GM19043 (cell line): ENCODE measurements at regions not wholly inside any gene's neighbourhood (a gene's known extent, or its start where the extent isn't known, plus 50 kb on each side); places are given as distances from the start of the nearest gene placed in this dataset.

Experiments used
- ATAC-seq: cut with Tn5 transposase; IDR thresholded peaks from one replicate; pipeline ENCODE4 v1.9.1; 2021; ENCODE audit warnings: low read depth; ENCODE audit not compliant: unreplicated experiment

DNA sequence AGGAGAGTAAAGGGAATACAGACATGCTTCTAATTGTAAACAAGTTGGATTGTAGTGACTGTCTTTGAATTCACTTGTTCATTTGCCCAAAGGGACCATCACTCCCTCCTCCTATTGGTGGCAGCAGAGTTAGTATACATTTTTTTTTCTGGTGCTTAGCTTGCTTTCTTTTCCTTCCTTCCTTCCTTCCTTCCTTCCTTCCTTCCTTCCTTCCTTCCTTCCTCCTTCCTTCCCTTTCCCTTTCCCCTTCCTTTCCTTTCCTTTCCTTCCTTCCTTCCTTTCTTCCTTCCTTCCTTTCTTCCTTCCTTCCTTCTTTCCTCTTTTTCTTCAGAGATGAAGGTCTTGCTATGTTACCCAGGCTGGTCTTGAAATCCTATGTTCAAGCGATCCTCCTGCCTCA, 94.8 kb upstream of the ATP6AP2 start:
- ATAC-seq: no peak

DNA sequence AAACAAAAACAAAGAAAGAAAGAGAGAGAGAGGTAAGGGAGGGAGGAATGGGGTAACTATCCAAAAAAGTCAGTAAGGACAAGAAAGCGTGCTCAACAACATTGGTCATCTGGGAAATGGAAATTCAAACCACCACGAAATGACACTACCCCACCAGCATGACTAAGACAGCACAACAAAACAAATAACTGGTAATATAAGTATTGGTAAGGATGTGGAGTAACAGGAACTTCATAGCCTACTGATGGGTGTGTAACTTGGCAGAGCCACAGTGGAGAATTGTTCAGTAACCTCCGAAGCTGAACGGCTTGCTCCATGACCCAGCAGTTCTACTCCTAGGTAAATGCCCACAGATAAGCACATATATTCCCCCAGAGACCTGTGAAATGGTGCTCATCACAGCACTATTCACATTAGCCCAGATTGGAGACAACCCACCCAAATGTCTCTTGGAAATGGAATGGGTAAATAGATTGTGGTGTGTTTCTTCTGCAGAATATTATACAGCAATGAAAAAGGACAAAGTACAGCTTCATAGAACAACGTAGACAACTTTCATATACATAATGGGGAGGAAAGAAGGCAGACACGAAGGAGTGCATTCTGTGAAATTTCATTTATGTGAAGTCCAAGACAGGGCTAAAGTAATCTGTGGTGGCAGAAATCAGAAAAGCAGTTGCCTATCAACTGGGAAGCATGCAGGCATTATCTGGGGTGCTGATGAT, 95.5 kb upstream of the ATP6AP2 start:
- no peak for ATAC-seq

DNA sequence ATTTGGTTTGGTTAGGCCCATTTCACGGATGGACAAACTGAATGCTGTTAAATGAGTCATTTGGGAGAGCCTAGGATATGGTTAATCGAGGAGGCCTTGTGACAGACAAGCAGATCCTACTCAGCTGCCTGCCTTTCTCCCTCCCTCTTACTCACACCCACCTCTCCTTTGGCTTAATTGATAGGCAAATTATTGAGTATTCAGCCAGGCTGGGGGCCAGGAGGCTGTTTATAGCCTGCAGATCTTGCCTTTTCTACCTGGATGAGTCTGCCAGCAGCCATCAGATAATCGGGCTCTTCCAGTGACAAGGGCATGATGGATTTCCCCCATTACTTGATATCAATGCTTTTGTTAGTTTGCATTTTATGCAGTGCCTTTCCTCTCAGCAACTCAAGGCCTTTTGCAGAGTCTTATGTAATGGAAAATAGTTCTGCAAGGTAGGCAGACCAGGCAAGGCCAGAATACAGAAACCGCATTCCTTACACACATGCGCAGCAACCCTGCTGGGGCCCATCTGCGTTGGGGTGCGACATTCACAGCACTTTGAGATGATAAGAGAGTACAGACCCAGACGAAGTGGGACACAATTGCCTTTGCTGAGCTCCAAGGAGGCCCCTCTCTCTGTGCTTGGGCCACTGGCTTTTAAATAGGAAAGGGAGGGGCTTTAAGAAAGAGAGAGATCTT, 96.2 kb upstream of the ATP6AP2 start:
- no peak for ATAC-seq

DNA sequence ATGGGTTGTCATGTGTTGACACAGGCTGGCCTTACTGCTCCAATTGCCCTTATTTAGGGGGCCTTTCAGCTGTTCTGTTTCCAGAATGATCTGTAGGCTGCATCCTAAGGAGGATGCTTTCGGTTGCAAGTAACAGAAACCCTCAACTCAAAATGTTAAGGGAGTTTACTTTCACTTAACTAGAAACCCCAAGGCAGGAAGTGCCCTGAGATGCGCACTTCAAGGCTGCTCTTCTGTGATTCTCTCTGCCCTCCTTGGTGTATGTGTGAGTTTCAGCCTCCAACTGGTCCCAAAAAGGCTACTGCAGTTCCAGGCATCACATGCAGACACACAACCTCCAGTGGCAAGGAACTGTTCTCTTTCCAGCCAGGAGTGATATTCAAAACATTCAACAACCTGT, 97.3 kb upstream of the ATP6AP2 start:
- ATAC-seq: no peak

DNA sequence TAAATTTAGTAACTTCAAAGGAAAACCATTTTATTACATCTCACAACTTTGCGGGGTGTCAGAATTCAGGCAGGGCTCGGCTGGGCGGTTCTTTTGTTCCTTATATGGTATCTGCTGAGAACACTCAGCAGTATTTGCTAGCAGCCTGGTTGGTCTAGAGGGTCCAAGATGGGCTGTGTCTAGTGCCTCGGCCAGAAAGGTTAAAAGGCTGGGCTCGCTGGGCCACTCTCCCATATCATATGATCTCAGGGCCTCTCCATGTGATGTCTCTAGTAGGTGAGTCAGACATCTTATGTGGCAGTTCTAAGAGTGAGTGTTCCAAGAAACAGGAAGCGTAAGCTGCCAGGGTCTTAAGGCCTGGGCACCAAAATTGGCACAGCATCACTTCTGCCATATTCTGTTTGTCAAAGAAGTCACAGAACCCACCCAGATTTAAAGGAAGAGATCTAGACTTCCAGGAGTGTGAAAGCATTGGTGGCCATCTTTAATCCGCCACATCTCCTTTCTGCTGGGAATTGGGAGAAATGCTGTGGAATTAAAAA, 100.9 kb upstream of the ATP6AP2 start:
- no peak for ATAC-seq

DNA sequence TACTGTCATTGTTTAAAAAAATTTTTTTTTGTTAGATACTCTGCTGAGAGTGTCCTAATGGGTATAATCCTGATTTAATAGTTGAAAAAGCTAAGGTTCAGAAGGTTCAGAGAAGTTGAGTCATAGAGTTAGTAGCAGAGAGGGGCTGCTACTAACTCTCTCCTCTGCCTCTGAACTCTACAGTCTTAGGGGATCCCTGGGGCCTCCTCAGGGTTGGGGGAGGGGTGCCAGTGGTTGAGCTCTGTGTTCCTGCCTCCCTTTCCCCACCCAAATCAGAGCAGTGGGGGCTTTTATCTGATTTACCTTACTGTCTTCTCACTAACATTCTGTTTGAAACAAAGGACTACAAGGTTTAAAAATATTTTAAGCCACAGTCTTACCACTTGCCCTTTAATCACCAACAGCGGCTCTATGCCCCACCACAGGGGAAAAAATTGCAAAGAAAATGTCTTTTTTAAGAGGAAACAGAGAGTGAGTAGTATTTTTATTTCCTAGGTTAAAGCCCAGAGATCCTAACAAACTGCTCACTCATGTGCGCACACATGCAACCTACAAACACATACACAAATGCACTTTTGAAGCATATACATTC, 102.2 kb upstream of the ATP6AP2 start:
- ATAC-seq: no peak

DNA sequence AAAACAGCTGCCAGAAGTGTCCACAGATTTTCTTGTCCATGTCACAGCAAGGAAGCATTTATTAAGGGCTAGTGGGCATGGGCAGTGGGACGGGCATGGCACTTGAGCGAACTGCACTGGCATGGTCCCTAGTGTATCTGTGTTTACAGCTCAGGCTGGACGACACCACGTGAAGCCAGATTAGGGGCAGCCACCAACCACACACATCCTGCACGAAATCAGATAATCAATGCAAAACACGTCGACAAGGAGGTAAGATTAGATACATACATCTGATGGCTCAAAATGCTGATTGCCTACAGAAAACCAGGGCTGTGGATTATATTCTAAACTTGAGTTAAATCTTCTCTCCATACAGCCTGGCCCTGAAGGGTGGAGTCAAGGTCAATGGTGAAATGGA, 103.8 kb upstream of the ATP6AP2 start:
- ATAC-seq: no peak

DNA sequence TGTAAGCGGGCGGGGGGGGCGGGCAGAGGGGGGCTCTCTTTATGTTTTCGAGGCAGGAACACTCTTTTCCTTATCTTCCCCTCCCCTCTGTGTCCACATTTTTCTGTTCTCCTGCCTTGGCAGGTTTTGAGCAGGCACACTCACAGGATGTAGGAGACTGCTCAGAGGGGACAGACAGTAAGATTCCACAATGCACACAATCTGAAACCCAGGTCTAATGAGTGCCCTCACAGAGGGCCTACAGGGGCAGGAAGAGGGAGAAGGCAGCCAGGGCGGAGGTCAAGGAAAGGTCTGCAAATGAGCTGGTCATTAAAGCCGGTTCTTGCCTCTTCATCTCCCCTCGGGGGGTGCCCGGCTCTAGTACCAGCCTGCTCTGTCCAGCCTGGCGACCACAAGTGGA, 106.1 kb upstream of the ATP6AP2 start:
- ATAC-seq: no peak

DNA sequence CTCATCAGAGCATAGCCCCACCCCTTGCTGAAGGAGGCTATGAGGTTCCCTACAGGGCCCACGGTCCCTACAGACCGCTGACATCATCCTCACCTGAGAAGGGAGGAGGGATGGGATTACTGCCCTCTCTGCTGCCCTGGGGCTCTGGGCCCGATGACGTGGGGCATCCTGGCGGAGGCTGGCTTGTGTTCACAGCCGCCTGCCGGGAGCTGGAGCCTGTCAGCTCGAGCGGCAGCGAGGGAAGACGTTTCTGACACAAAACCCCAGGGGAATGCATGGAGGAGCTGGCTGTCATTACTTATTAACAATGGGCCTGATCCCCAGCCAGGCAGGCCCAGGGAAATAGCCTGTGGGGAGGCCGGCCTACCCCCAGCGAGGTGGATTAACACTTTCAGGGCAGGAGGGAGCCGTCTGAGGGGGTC, 106.6 kb upstream of the ATP6AP2 start:
- ATAC-seq: no peak

DNA sequence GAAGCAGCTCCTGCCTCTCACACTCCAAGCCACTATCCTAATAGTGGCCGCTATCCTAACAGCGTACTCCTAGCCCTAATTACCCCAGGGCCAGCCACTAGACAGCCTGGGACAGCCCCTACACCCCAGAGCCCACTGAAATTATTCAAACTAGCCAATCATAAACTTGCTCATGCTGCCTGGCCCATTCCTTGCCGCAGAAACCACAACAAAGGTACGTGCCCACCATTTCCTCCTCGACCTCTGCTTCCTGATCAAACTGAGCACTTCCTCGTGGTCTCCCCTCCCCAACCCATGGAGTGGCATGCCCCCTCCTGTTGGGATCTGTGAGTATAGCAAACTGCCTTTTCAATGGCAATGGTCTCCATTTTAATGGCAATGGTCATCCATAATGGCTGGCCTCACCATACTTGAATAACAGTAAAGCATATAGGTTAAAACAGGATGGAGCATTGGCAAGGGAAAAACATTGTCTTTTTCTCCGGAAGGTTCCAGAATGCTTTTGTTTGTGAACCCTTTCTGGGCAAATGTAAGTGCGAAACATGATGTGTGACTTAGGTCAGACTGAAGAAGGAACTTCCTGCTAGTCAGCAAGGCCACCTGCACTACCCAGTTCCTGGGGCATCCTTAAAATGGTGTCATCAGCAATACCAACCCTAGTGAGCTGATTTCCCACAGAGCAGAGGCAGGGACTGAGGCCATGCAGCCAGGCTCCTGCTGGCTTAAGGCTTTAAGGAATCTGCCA, 107.1 kb upstream of the ATP6AP2 start:
- no peak for ATAC-seq

DNA sequence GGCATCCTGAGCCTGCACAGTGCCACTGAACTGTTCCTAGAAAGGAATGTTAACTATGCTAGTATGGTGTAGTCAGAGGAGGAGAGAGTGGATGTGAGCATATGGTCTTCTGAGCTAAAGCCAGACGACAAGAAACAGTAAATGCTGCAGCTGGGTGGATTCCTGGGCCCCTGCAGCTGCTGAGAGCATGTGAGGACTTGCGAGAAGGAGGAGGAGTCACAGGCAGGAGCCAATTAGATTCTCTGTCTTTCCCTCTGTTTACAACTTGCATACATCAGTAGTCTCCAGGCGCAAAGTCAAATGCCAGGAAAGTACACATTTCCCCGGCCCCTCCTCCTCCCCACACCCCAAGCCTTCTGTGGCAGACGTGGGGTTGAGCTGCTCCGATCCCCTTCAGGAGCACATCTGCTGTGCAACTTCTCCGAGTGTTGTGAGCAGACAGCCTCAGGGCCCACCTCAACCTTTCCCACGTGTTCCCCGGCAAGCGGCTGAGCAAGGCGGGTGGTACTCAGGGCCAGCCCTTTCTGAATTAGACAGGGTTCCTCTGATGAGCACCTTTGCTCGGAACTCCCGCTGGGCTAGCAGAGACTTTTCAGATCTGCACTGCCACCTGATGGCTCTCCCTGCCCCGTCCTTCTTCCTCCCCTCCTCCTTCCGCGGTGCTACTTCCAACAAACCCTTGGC, 108.7 kb upstream of the ATP6AP2 start:
- no peak for ATAC-seq

DNA sequence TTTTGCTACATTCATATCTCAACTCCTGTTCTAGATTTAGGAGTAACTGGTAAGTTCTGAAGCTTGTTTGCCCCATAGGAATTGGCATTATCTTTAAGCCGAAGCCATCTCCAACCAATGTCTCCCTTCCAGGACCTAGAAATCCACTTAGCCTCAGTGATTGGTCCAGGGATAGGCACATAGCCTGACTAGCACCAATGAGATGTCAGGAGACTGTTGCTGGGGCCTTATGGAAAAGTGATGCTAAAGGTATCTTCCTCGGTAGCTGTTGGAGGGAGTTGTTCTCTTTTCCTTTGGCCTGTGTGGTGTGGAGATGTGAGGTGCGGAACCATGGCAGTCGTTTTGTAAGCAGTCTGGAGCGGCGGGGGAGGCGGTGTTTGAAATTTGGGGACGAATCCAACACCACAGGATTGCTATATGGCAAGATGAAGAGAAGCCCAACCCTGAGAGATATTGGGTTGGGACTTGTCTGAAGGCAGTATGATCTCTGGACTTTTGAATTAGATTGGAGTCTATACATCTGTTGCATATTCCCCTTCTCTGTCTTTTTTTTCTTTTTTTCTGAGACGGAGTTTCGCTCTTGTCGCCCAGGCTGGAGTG, 109.8 kb upstream of the ATP6AP2 start:
- no peak for ATAC-seq

DNA sequence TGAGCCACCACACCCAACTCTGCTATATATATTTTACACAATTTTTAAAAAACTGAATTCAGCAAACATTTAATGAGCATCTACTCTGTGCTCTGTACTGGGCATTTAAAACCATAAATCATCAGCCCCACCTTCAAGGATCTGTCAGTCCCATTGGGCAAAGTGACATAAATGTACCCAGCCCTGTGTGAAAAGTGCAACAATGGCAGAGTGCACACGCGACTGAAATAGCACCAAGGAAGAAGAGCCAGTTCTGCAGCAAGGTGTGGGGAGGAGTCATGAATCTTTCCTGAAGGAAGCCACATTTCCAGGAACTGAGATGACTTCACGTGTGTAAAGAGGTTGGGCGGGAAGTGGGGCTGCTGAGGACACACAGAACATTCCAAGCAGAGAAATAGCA, 111.5 kb upstream of the ATP6AP2 start:
- ATAC-seq: no peak

DNA sequence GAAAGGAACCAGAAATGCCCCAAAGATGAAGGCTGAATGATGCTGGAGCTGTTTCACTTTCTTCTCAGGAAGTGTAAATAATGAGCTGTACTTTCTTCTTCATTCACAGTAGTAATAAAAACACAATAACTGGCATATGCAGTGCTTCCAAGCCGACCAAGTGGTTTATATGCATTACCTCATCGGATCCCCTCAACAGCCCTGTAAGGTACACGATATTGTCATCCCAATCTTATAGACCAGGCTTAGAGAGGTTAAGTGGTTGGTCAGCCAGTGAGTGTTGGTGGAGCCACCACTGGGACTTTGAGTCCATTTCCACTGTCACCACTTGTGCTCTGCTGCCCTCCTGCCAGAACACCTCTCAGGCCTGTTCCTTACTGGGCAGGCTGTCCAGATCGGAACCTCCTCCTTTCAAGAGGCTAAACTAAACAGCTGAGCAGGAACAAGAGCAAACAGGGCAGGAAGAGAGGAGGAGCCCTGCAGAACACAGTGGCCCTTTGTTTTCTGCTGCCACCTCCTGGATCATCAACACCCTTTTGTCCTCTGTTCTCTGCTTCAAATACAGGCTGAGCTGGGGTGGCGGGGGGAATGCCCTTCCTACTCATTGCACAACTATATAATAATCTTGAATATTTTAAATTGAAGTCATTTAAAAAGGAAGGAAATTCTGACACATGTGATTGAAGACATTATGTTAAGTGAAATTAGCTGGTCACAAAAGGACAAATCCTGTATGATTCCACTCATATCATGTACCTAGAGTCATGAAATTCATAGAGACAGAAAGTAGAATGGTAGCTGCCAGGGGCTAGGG, 112.5 kb upstream of the ATP6AP2 start:
- ATAC-seq: peak; percentile 59

DNA sequence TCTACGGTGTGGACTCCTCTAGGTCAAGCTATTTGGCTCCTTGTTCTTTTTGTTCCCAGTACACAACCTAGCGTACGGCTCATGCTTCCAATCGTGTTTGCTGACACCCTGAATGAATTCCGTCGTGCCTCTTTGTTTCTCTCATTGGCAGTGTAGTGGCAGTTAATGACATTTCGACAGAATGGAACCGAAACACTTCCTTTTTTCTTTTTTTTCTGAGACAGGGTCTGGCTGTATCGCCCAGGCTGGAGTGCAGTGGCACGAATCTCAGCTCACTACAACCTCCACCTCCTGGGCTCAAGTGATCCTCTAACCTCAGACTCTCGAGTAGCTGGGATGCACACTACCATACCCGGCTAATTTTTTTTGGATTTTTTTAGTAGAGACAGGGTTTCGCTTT, 113.3 kb upstream of the ATP6AP2 start:
- no peak for ATAC-seq

DNA sequence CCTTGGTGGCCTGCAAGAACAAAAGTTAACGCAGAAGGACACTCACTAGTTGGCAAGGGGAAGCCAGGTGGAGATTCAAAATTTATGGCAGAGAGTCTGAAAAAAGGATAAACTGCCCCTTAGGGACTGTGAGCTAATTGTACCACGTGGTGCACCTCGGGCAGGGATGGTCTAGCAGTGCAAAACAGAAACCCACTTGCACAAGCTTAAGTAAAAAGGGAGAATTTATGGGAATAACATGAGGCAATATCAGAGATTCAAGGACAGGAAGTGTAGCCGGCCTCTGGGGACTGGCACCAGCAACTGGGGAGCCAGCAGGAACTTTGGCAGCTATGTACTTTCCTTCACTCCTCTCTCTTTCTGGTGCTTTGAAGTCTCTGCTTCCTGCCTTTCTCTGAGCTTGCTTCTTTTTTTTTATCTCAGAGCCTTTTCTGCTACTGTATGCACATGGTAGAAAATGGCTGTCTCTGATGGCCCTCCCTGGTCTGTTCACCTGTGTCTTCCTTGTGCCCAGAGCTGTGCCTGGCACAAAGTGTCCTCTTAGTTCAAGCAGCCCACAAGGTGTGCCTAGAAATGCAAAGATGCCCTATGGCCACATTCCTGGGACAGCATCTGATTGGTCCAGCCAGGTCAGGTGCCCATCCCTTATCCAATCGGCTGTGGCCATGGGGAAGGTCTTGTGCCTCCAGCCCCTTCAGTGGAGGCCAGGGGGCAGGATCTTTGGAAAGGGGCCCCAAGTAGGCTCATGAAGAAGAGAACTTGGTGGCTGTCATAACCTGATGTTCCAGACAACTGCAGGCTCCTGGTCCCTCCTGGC, 114.8 kb upstream of the ATP6AP2 start:
- no peak for ATAC-seq

DNA sequence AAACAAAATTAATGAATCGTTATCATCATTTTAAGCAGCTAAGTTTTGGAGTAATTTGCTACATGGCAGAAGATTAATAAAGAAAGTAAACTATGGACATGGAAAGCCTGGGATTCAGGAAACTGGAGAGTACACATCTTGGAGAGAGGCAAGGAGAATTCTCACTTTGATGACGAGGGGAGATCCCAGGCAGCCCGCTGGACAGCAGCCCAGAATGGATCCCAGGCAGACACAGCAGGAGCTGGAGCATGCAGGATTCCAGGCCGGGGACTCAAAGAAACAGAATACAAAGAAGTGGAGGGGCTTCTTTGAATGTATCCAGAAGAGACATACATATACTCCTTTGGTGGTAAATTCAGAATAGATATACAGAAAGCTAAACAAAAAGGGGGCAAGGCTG, 118.0 kb upstream of the ATP6AP2 start:
- ATAC-seq: no peak

DNA sequence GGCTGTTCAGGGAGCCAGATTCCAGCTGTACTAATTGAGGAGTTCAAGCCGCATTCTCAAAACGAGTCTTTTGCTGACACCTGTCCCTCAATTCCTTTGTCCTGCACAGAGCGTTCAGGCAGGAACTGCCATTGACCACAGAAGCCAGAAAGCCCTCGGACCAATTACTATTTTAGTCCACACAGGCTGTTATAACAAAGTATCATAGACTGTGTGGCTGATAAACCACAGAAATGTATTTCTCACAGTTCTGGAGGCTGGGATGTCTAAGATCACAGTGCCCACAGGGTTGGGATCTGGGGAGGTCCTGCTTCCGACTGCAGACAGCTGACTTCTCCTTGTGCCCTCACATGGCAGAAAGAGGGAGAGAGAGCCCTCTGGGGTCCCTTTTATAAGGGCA, 119.8 kb upstream of the ATP6AP2 start:
- no peak for ATAC-seq
